ENCODE measurements at regions not wholly inside any gene's neighbourhood (a gene's known extent, or its start where the extent isn't known, plus 50 kb on each side); places are given as distances from the start of the nearest gene placed in this dataset.
"Not testable (repeated sequence)": the region's sequence is repeated elsewhere in the genome, so short reads cannot be mapped to it uniquely, and the experiment has no call there.

DNA sequence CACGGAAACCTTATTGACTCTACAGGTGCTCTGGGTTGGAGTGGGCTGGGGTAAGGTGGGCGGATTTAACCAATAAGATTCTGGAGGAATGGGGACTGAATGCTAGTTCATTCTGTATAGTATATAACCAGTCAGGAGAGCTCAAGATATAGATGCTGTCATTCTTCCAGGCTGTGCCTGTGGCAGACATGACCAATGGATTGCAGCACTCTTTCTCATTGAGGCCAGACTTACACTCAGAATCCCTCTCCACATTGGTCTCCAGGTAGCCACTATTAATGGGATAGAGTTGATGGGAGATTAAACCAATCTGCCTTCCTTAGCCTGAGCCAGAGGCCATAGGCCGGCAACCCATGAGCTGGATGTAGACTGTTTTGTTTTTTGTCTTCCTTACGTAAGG lies 82.8 kb upstream of the MEF2A start:
- Histone ChIP-seq H4K20me1 (no peaks in the 10 kb centered on the region), H3K9me3 (peaks cover 10% of the 10 kb centered on the region; the same call in 1 of the 2 replicates), H3K9ac (no peak overlapping the region), H3K36me3 (no peaks in the 10 kb centered on the region), H3K27me3 (no peaks in the 10 kb centered on the region), H3K4me1 (peaks cover 87% of the 10 kb centered on the region), H3K4me3 (no peak overlapping the region), H3K4me2 (no peak overlapping the region), H3K27ac (no peak overlapping the region)
- TF ChIP-seq Cebpa-rat (IDR thresholded peaks at IDR 0.05): no peak

DNA sequence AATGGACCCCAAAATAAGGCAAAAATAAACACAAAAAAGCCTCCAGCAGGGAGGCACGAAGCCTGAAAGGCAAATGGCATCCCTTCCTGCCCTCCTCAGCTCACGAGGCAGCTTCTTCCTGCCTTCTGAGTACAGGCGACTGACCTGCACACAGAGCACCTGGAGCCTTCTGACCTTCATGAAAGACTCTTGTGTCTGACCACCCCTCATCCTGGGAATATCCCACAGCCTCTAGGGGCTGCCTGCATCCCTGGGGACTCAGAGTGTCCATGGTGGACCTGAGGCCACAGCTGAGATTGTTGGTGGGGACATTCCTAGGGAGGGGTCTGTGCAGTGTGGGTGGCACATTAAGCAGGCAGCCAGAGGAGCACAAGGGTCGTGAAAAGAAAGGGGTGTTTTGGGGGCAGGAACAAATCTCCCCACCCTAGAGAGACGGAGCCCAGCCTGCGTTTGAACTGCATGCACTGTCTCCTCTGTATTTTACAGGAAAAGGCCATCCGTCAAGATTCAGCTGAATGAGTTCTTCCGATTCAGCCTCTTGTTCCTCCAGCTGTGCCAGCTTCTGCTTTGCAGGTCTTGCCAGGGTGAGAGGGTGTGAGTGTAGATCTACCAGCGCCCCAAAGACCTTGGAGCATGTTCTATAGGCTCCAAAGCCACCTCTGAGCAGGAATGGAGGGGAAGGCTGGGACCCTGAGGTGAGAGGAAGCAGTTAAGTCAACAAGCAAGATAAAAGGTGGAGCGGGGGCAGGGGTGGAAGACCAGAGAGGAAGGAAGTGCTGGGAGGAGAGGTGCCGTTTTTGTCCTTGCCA lies 80.4 kb upstream of the MEF2A start:
- Histone ChIP-seq H3K9ac (peak overlapping the region; percentile 76), H3K9me3 (peaks cover 14% of the 10 kb centered on the region; the same call in 1 of the 2 replicates), H3K27ac (peak overlapping the region; percentile 89), H4K20me1 (no peaks in the 10 kb centered on the region), H3K4me2 (peak overlapping the region; percentile 82), H3K4me1 (peaks cover 70% of the 10 kb centered on the region), H3K4me3 (peak overlapping the region; percentile 56), H3K36me3 (no peaks in the 10 kb centered on the region), H3K27me3 (no peaks in the 10 kb centered on the region)
- TF ChIP-seq Cebpa-rat (IDR thresholded peaks at IDR 0.05): no peak

DNA sequence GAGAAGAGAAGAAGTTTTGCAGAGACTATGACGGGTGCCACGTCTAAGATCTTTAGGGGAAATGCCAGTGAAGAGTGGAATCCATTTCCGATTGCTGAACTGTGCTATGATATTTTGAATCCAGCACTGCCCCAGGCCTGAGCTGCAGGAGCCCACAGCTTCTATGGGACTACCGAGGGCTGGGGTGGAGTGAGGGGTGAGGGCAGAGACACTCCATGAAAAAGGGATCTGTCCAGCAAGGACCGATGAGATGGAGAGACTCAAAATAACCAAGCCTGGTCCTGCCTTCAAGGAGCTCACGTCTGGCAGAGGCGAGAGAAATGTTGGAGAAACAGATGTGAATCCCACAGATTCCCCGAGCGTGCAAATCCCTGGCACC lies 79.8 kb upstream of the MEF2A start:
- Histone ChIP-seq H3K9me3 (peaks cover 18% of the 10 kb centered on the region), H3K9ac (peak overlapping the region; percentile 76), H4K20me1 (no peaks in the 10 kb centered on the region), H3K4me3 (peak overlapping the region; percentile 56), H3K4me1 (peaks cover 64% of the 10 kb centered on the region), H3K27me3 (no peaks in the 10 kb centered on the region), H3K27ac (peak overlapping the region; percentile 89), H3K4me2 (peak overlapping the region; percentile 82), H3K36me3 (no peaks in the 10 kb centered on the region)
- no peak for TF ChIP-seq Cebpa-rat (IDR thresholded peaks at IDR 0.05)

DNA sequence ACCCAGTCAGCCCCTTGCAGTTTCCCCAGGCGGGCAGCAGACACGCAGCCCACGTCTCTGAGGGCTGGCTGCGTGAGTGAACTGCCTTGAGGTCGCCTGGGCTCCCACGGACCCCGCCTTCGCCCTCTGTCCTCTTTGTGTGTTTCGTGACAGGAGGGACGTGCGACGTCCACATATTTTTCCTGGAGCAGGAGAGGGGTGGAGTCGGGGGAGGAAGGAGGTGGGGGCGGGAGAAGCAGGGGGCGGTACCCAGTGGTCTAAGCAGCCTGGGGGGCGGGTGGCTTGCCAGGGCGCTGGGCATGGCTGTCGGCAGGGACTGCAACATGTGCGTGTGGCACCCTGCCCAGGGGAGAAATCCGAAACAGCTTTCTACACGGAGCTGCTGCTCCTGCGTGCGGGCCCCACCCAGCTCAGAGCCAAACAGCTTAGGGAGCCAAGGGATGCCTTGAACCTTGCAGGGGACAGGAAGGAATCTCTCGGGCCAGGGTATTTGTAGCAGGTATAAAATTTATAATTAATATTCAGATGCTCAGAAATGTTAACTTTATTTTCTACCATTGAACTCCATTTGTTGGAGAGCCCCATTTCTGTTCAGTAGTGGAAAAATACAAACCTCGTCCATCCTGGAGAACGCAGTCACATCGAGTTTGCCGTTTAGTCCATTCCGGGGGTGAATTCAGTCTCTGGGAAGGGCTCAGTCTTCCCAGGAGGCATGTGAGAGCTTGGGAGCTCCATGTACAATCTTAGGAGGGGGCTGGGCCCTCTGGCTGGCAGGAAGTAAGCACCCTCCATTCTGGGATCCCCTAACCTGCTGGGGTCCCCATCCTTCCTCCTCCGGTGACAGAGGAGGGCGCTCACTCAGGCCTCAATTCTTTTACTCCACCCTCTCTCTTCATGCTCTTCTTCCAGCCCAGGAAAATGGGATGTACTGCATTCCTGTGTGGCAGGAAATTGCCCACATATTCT lies 79.1 kb upstream of the MEF2A start:
- Histone ChIP-seq H3K9me3 (peaks cover 18% of the 10 kb centered on the region), H3K4me1 (peaks cover 61% of the 10 kb centered on the region), H3K27me3 (no peaks in the 10 kb centered on the region), H3K4me3 (peak overlapping the region; percentile 56), H3K4me2 (peak overlapping the region; percentile 82), H3K27ac (peak overlapping the region; percentile 89), H4K20me1 (no peaks in the 10 kb centered on the region), H3K36me3 (no peaks in the 10 kb centered on the region), H3K9ac (peak overlapping the region; percentile 76)
- TF ChIP-seq Cebpa-rat (IDR thresholded peaks at IDR 0.05): no peak

DNA sequence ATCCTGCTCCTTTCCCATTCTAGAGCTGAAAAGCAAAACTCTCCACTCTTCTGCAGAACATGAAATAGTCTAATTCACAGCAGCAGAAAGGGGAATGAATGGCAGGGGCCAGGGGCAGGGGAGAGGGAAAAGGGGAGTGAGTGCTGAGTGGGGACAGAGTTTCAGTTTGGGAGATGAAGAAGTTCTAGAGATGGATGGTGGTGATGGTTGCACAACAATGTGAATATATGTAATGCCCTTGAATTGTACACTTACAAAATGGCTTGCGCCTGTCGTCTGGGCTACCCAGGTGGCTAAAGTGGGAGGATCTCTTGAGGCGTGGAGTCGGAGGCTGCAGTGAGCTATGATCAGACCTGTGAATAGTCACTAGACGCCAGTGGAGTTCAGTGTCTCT lies 78.5 kb upstream of the MEF2A start:
- Histone ChIP-seq H3K9me3 (peaks cover 18% of the 10 kb centered on the region), H3K36me3 (no peaks in the 10 kb centered on the region), H3K4me1 (peaks cover 61% of the 10 kb centered on the region), H4K20me1 (no peaks in the 10 kb centered on the region), H3K4me3 (peak overlapping the region; percentile 56), H3K27me3 (no peaks in the 10 kb centered on the region), H3K9ac (peak overlapping the region; percentile 76), H3K27ac (peak overlapping the region; percentile 89), H3K4me2 (peak overlapping the region; percentile 82)
- no peak; the same call in 1 of the 2 replicates for TF ChIP-seq Cebpa-rat (IDR thresholded peaks at IDR 0.05)

DNA sequence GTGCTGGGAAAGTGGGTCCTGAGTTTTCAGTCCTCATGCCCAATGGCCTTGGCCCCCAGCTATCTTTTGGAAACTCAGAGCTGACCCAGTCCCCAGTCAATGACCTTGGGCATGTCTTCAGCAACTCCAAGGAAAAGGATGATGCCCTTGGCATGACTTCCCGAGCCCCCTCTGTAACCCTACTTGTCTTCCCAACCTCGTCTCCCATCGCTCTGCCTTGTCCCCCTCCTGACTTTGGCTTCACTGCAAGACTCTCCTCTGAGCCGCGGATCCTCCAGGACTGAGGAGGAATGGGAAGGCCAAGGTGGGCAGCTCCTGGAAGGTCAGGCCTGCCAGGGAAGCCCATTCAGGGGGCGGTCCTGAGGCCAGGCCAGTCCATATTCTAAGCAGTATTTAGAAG lies 73.5 kb upstream of the MEF2A start:
- H3K4me2 ChIP-seq: no peak overlapping the region
- H3K27ac ChIP-seq: 0 out of 2 replicates have a peak overlapping the region, but pooled peaks have one; percentile 0
- peaks cover 52% of the 10 kb centered on the region for H3K4me1 ChIP-seq
- no peaks in the 10 kb centered on the region for H3K36me3 ChIP-seq
- no peaks in the 10 kb centered on the region for H3K27me3 ChIP-seq
- TF ChIP-seq Cebpa-rat (IDR thresholded peaks at IDR 0.05): no peak
- H4K20me1 ChIP-seq: no peaks in the 10 kb centered on the region
- peaks cover 13% of the 10 kb centered on the region for H3K9me3 ChIP-seq
- no peak overlapping the region for H3K4me3 ChIP-seq
- no peak overlapping the region for H3K9ac ChIP-seq

DNA sequence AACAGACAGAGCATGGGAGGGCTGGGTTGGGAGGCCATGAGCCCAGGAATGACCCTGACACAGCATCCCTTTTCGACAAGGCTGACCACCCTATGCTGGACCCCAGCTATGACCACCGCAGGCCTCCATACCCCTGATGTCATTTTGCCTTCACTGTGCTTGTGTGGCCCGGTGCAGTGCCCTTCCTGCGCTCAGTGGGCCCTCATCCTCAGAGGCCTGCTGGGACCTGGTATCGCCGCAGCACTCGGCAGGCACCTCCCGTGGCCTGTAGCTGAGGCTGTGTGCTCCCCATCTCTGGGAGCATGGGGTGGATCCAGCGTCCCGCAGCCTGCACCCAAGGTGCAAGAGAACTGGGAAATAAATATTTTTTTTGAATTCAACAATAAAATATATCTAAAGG lies 73.1 kb upstream of the MEF2A start:
- H3K9ac ChIP-seq: no peak overlapping the region
- H3K4me3 ChIP-seq: no peak overlapping the region
- H3K4me1 ChIP-seq: peaks cover 48% of the 10 kb centered on the region
- peaks cover 17% of the 10 kb centered on the region for H3K9me3 ChIP-seq
- H3K36me3 ChIP-seq: peaks cover 2% of the 10 kb centered on the region; the same call in 1 of the 2 replicates
- 0 out of 2 replicates have a peak overlapping the region, but pooled peaks have one; percentile 0 for H3K27ac ChIP-seq
- TF ChIP-seq Cebpa-rat (IDR thresholded peaks at IDR 0.05): no peak
- no peaks in the 10 kb centered on the region for H4K20me1 ChIP-seq
- H3K27me3 ChIP-seq: no peaks in the 10 kb centered on the region
- no peak overlapping the region for H3K4me2 ChIP-seq

DNA sequence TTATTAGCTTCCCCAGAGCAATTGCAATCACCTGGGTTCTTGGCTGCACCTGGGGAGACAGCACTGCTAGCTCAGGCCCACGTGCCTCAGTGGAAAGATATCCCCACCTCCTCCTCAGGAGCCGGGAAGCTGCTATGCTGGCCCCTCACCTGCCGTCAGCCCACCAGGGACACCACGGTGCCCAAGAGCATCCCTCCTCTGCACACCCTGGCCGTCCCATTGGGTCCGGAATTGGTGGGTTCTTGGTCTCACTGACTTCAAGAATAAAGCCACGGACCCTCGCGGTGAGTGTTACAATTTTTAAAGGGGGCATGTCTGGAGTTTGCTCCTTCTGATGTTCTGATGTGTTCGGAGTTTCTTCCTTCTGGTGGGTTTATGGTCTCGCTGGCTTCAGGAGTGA lies 72.3 kb upstream of the MEF2A start:
- Histone ChIP-seq H3K4me2 (no peak overlapping the region), H3K9me3 (peaks cover 25% of the 10 kb centered on the region), H3K27me3 (no peaks in the 10 kb centered on the region), H3K4me1 (peaks cover 47% of the 10 kb centered on the region), H3K27ac (no peak overlapping the region), H3K36me3 (peaks cover 9% of the 10 kb centered on the region), H4K20me1 (no peaks in the 10 kb centered on the region), H3K9ac (no peak overlapping the region), H3K4me3 (no peak overlapping the region)
- TF ChIP-seq Cebpa-rat (IDR thresholded peaks at IDR 0.05): no peak

DNA sequence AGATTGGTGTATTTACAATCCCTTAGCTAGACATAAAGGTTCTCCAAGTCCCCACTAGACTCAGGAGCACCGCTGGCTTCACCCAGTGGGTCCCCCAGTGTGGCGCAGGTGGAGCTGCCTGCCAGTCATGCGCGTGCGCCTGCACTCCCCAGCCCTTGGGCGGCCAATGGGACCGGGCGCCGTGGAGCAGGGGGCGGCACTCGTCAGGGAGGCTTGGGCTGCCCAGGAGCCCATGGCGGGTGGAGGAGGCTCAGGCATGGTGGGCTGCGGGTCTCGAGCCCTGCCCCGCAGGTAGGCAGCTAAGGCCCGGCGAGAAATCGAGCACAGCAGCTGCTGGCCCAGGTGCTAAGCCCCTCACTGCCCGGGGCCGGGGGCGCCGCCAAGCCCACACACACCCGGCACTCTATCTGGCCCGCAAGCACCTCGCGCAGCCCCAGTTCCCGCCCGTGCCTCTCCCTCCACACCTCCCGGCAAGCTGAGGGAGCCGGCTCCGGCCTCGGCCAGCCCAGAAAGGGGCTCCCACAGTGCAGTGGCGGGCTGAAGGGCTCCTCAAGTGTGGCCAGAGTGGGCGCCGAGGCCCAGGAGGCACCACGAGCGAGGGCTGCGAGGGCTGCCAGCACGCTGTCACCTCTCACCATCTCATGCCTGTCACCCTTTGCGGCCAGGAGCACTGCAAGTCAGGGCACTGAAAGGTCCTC lies 71.1 kb upstream of the MEF2A start:
- H3K36me3 ChIP-seq: peaks cover 20% of the 10 kb centered on the region
- H3K27ac ChIP-seq: peak overlapping the region; percentile 90
- H3K9me3 ChIP-seq: peaks cover 33% of the 10 kb centered on the region
- 0 out of 2 replicates have a peak overlapping the region, but pooled peaks have one; percentile 11 for H3K4me3 ChIP-seq
- not testable (repeated sequence) for H3K27me3 ChIP-seq, H4K20me1 ChIP-seq
- H3K4me2 ChIP-seq: peak overlapping the region; percentile 75
- peaks cover 48% of the 10 kb centered on the region for H3K4me1 ChIP-seq
- peak overlapping the region; percentile 76 for H3K9ac ChIP-seq

Measured in BLaER1 (cell line).